Panc1 (cell line): ENCODE measurements at regions not wholly inside any gene's neighbourhood (a gene's known extent, or its start where the extent isn't known, plus 50 kb on each side); places are given as distances from the start of the nearest gene placed in this dataset.

ENCODE experiments used
- ATAC-seq: fragments of 200-7000 bp; cut with Tn5 transposase; 2 replicates; pipeline ENCODE4 v1.9.1; 2020; ENCODE audit warnings: mild to moderate bottlenecking, moderate library complexity
- BruUV-seq: library from RNA; stranded (reverse); fragments of 400-500 nt; replicated peaks from 2 replicates; lab custom pipeline; 2021; lab: Mats Ljungman, UMichigan
- CTCF ChIA-PET: fragments of 300-600 bp; sonication (Branson Sonifier 250); formaldehyde crosslinking; loops from one replicate; lab custom pipeline; 2022; ENCODE audit warnings: antibody characterized with exemption; lab: Charles Lee
- POLR2A ChIA-PET: fragments of 300-600 bp; sonication (Branson Sonifier 250); formaldehyde crosslinking; loops from one replicate; lab custom pipeline; 2022; ENCODE audit warnings: antibody characterized with exemption; lab: Charles Lee
- DNase-seq: peaks from one replicate; pipeline ENCODE4 v3.0.0-alpha.2; 2010; ENCODE audit warnings: low read depth, low spot score
- H3K27ac ChIP-seq: 2 replicates; pipeline ENCODE4 v1.5.1; 2011; ENCODE audit warnings: mild to moderate bottlenecking, low read length, inconsistent platforms
- H3K27me3 ChIP-seq: fragments of 200-500 bp; sonication (Bioruptor generic); 2 replicates; pipeline ENCODE4 v1.6.0; 2014; ENCODE audit warnings: low read length, inconsistent platforms; ENCODE audit not compliant: control insufficient read depth, insufficient read depth
- H3K36me3 ChIP-seq: fragments of 200-500 bp; sonication (Bioruptor generic); 2 replicates; pipeline ENCODE4 v1.5.1; 2014; ENCODE audit warnings: inconsistent platforms, mild to moderate bottlenecking, low read length, moderate library complexity; ENCODE audit not compliant: control insufficient read depth, insufficient read depth
- H3K4me1 ChIP-seq: 2 replicates; pipeline ENCODE4 v1.5.1; 2011; ENCODE audit warnings: inconsistent platforms, mild to moderate bottlenecking, low read length, moderate library complexity; ENCODE audit not compliant: control insufficient read depth, insufficient read depth
- H3K4me3 ChIP-seq, 2 experiments: 2 replicates each; pipeline ENCODE4 v1.5.1; 2011 to 2012; ENCODE audit warnings: low read depth in 2 of 2, low read length in 2 of 2, mild to moderate bottlenecking in 2 of 2, inconsistent platforms in 1 of 2, moderate library complexity in 1 of 2
- H3K9me3 ChIP-seq: fragments of 200-500 bp; sonication (Bioruptor generic); 2 replicates; pipeline ENCODE4 v1.5.1; 2014; ENCODE audit warnings: low read depth, mild to moderate bottlenecking, inconsistent platforms, low read length, moderate library complexity; ENCODE audit not compliant: control insufficient read depth, insufficient read depth
- CTCF ChIP-seq: fragments of 450-650 bp; IDR thresholded peaks from 2 replicates; pipeline ENCODE4 v1.5.1; 2017; ENCODE audit warnings: mild to moderate bottlenecking
- POLR2AphosphoS5 ChIP-seq: IDR thresholded peaks from 2 replicates; pipeline ENCODE4 v1.6.1; 2012; ENCODE audit warnings: mild to moderate bottlenecking, low read depth, low read length, moderate library complexity
- REST ChIP-seq, 2 experiments: IDR thresholded peaks; 2 replicates each; pipeline ENCODE4 v1.6.1; 2011 to 2012; ENCODE audit warnings: low read depth in 2 of 2, control low read depth in 1 of 2, low read length in 1 of 2, mild to moderate bottlenecking in 1 of 2, moderate library complexity in 1 of 2; ENCODE audit not compliant: insufficient read depth in 1 of 2
- SIN3A ChIP-seq: IDR thresholded peaks from 2 replicates; pipeline ENCODE4 v1.6.1; 2012; ENCODE audit warnings: low read depth, mild to moderate bottlenecking, low read length, moderate library complexity, borderline replicate concordance; ENCODE audit not compliant: insufficient read depth
- TCF7L2 ChIP-seq: IDR thresholded peaks from 2 replicates; pipeline ENCODE4 v1.6.1; 2011; ENCODE audit warnings: mild to moderate bottlenecking, low read depth, low read length, inconsistent platforms
- in situ Hi-C: cut with HindIII; loops from 2 replicates; pipeline ENCODE4 v1.10.0; 2016; ENCODE audit warnings: low sequenced_read_pairs, low pct_unique_long_range_greater_than_20kb
- intact Hi-C: fragments of 100-400 bp; cut with micrococcal nuclease; formaldehyde crosslinking; loops from one replicate; pipeline ENCODE4 v1.10.0; 2022; ENCODE audit not compliant: unreplicated experiment

- TF ChIP-seq CTCF, result no peak
- TF ChIP-seq POLR2AphosphoS5, result no peak
- no peak for TF ChIP-seq TCF7L2
- no peak for TF ChIP-seq SIN3A
- no peak for TF ChIP-seq REST (IDR thresholded peaks at IDR 0.05; ENCODE audit: insufficient read depth in 1 of 2, low read depth in 2 of 2, low read length in 1 of 2)
- no TSS peak for BruUV-seq
- H3K27me3 ChIP-seq, result no peaks in the 10 kb centered on the region
- CTCF ChIA-PET, result interaction anchor here (0.6 kb wide), 1 partner anchor 1317 kb away, joined by 3 read pairs; no protein-coding TSS in a partner anchor
- in situ Hi-C loops (no loop called here), intact Hi-C loops (no loop called here)
- H3K36me3 ChIP-seq, result no peaks in the 10 kb centered on the region; the same call in 1 of the 2 replicates
- H3K27ac ChIP-seq, result no peak overlapping the region
- DNase-seq, result no peak
- no peak overlapping the region for H3K4me3 ChIP-seq
- no peak for ATAC-seq
- no peaks in the 10 kb centered on the region for H3K4me1 ChIP-seq
- no peaks in the 10 kb centered on the region for H3K9me3 ChIP-seq
- POLR2A ChIA-PET, result no interaction called here
These were observed 537.2 kb downstream of the TFEC start for GRCh38 chr7:115493381-115493780.

GRCh38 chr7:115491744-115492380, 538.7 kb downstream of the TFEC start:
- in situ Hi-C loops (no loop called here), intact Hi-C loops (no loop called here)
- DNase-seq (no peak), ATAC-seq (no peak)
- TF ChIP-seq REST (IDR thresholded peaks at IDR 0.05; ENCODE audit: insufficient read depth in 1 of 2, low read depth in 2 of 2, low read length in 1 of 2), result no peak
- TF ChIP-seq CTCF, result no peak
- no peak for TF ChIP-seq SIN3A
- TF ChIP-seq POLR2AphosphoS5, result no peak
- TF ChIP-seq TCF7L2, result no peak
- H3K4me3 ChIP-seq, result no peak overlapping the region
- no peaks in the 10 kb centered on the region for H3K4me1 ChIP-seq
- H3K27ac ChIP-seq, result no peak overlapping the region
- H3K27me3 ChIP-seq, result no peaks in the 10 kb centered on the region
- no TSS peak for BruUV-seq
- no peaks in the 10 kb centered on the region for H3K9me3 ChIP-seq
- no peaks in the 10 kb centered on the region; the same call in 1 of the 2 replicates for H3K36me3 ChIP-seq
- CTCF ChIA-PET, result no interaction called here
- POLR2A ChIA-PET, result no interaction called here
